ENCODE measurements at regions not wholly inside any gene's neighbourhood (a gene's known extent, or its start where the extent isn't known, plus 50 kb on each side); places are given as distances from the start of the nearest gene placed in this dataset.

GRCh38 chr1:115160728-115161127 lies 71.4 kb upstream of the TSPAN2 start:
- TF ChIP-seq POLR2A (IDR thresholded peaks at IDR 0.05; ENCODE audit: control extremely low read depth in 1 of 2, low read depth in 2 of 2, low read length in 2 of 2): no peak
- no peak for TF ChIP-seq YY1 (IDR thresholded peaks at IDR 0.05; ENCODE audit: low read depth, low read length)
- no peak for TF ChIP-seq TAF1 (IDR thresholded peaks at IDR 0.05; ENCODE audit: low read depth, low read length)
- TF ChIP-seq EP300 (IDR thresholded peaks at IDR 0.05; ENCODE audit: borderline replicate concordance in 1 of 2, low read depth in 2 of 2, low read length in 2 of 2): no peak
- TF ChIP-seq, protein P1, sequence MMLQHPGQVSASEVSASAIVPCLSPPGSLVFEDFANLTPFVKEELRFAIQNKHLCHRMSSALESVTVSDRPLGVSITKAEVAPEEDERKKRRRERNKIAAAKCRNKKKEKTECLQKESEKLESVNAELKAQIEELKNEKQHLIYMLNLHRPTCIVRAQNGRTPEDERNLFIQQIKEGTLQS (IDR thresholded peaks at IDR 0.05; ENCODE audit: insufficient read depth, low read depth, low read length): no peak

All from H1 (cell line).